HG02885 (cell line): ENCODE measurements at regions not wholly inside any gene's neighbourhood (a gene's known extent, or its start where the extent isn't known, plus 50 kb on each side); places are given as distances from the start of the nearest gene placed in this dataset.

Experiments
- ATAC-seq: cut with Tn5 transposase; IDR thresholded peaks from one replicate; pipeline ENCODE4 v1.9.1; 2021; ENCODE audit warnings: mild to moderate bottlenecking; ENCODE audit not compliant: unreplicated experiment, poor library complexity

- no peak for ATAC-seq
Observed at GRCh38 chr22:48588151-48588877, 1239.4 kb downstream of the BRD1 start.

GRCh38 chr22:48587236-48587865 is 1240.3 kb downstream of the BRD1 start:
- ATAC-seq = no peak

GRCh38 chr22:48586799-48587185 is 1240.9 kb downstream of the BRD1 start:
- ATAC-seq = no peak

GRCh38 chr22:48585916-48586798 is 1241.5 kb downstream of the BRD1 start:
- ATAC-seq = no peak

GRCh38 chr22:48584170-48584569 is 1243.5 kb downstream of the BRD1 start:
- ATAC-seq = no peak

- ATAC-seq = no peak
Observed at GRCh38 chr22:48581796-48582469, 1245.7 kb downstream of the BRD1 start.

GRCh38 chr22:48581205-48581766 is 1246.4 kb downstream of the BRD1 start:
- ATAC-seq = no peak

- no peak for ATAC-seq
Observed at GRCh38 chr22:48580481-48580970, 1247.1 kb downstream of the BRD1 start.

- no peak for ATAC-seq
Observed at GRCh38 chr22:48579928-48580309, 1247.8 kb downstream of the BRD1 start.

- no peak for ATAC-seq
Observed at GRCh38 chr22:48579043-48579927, 1248.4 kb downstream of the BRD1 start.

- ATAC-seq = no peak
Observed at GRCh38 chr22:48578138-48579042, 1249.3 kb downstream of the BRD1 start.

GRCh38 chr22:48577691-48578090 is 1250.0 kb downstream of the BRD1 start:
- no peak for ATAC-seq

- no peak for ATAC-seq
Observed at GRCh38 chr22:48577014-48577690, 1250.5 kb downstream of the BRD1 start.

GRCh38 chr22:48576333-48577013 is 1251.2 kb downstream of the BRD1 start:
- no peak for ATAC-seq

- no peak for ATAC-seq
Observed at GRCh38 chr22:48575618-48576332, 1251.9 kb downstream of the BRD1 start.
